ENCODE measurements at regions not wholly inside any gene's neighbourhood (a gene's known extent, or its start where the extent isn't known, plus 50 kb on each side); places are given as distances from the start of the nearest gene placed in this dataset.

- WGBS (ENCODE audit: insufficient coverage): under 1% methylated on average over 80 of the region's 80 CpGs
- H3K27me3 Mint-ChIP-seq (ENCODE audit: low read depth in 2 of 2): no peaks in the 10 kb centered on the region
Measured at GRCh38 chr15:92809064-92809879, 90.9 kb upstream of the CHD2 start.

GRCh38 chr15:92809880-92810361, 90.2 kb upstream of the CHD2 start:
- H3K4me1 ChIP-seq (ENCODE audit: control insufficient read depth, insufficient read depth, low read length): peaks cover 24% of the 10 kb centered on the region
- H3K36me3 ChIP-seq (ENCODE audit: control insufficient read depth, insufficient read depth, low read length): no peaks in the 10 kb centered on the region
- H3K27ac ChIP-seq (ENCODE audit: low read length): peak overlapping the region; percentile 96
- Mint-ChIP-seq H3K36me3 (no peaks in the 10 kb centered on the region), H3K4me1 (peaks cover 26 to 27% of the 10 kb centered on the region in 2 donors), H3K27me3 (ENCODE audit: low read depth in 2 of 2) (no peaks in the 10 kb centered on the region), H3K4me3 (peak overlapping the region; percentile 91), H3K27ac (peak overlapping the region; percentile 95 to 96), H3K9me3 (no peaks in the 10 kb centered on the region)
- no peaks in the 10 kb centered on the region for H3K9me3 ChIP-seq (ENCODE audit: control insufficient read depth, insufficient read depth, low read length)
- no peaks in the 10 kb centered on the region for H3K27me3 ChIP-seq (ENCODE audit: control insufficient read depth, insufficient read depth, low read length)
- TF ChIP-seq CTCF (IDR thresholded peaks at IDR 0.05): no peak
- ATAC-seq: no peak
- intact Hi-C loops (cut with micrococcal nuclease): loop anchor here (1.0 kb wide), 4 partner anchors 21 to 108 kb away; no protein-coding TSS in a partner anchor
- peak; percentile 28 to 64 for DNase-seq
- peak overlapping the region; percentile 60 for H3K4me3 ChIP-seq (ENCODE audit: low read length)
- 2% methylated on average over 11 of the region's 12 CpGs for WGBS (ENCODE audit: insufficient coverage)

More at GRCh38 chr15:92809064-92809879, 90.9 kb upstream of the CHD2 start:
- H3K27ac Mint-ChIP-seq: peak overlapping the region; percentile 95 to 96
- no peaks in the 10 kb centered on the region for H3K36me3 Mint-ChIP-seq
- DNase-seq (peak; percentile 96 to 99), ATAC-seq (peak; percentile 83 to 95 (median 88))
- Histone ChIP-seq H3K4me1 (ENCODE audit: control insufficient read depth, insufficient read depth, low read length) (peaks cover 24% of the 10 kb centered on the region), H3K27me3 (ENCODE audit: control insufficient read depth, insufficient read depth, low read length) (no peaks in the 10 kb centered on the region), H3K27ac (ENCODE audit: low read length) (peak overlapping the region; percentile 96), H3K9me3 (ENCODE audit: control insufficient read depth, insufficient read depth, low read length) (no peaks in the 10 kb centered on the region), H3K36me3 (ENCODE audit: control insufficient read depth, insufficient read depth, low read length) (no peaks in the 10 kb centered on the region), H3K4me3 (ENCODE audit: low read length) (peak overlapping the region; percentile 60)
- peaks cover 26 to 27% of the 10 kb centered on the region in 2 donors for H3K4me1 Mint-ChIP-seq
- TF ChIP-seq CTCF (IDR thresholded peaks at IDR 0.05): peak; percentile 97
- intact Hi-C loops (cut with micrococcal nuclease): loop anchor here (1.0 kb wide), 4 partner anchors 22 to 109 kb away; no protein-coding TSS in a partner anchor
- H3K9me3 Mint-ChIP-seq: no peaks in the 10 kb centered on the region
- peak overlapping the region; percentile 91 for H3K4me3 Mint-ChIP-seq

GRCh38 chr15:92810418-92811138, 89.5 kb upstream of the CHD2 start:
- peaks cover 24% of the 10 kb centered on the region for H3K4me1 ChIP-seq (ENCODE audit: control insufficient read depth, insufficient read depth, low read length)
- Mint-ChIP-seq H3K4me1 (peaks cover 26 to 27% of the 10 kb centered on the region in 2 donors), H3K36me3 (no peaks in the 10 kb centered on the region), H3K9me3 (no peaks in the 10 kb centered on the region), H3K4me3 (peak overlapping the region; percentile 91), H3K27me3 (ENCODE audit: low read depth in 2 of 2) (no peaks in the 10 kb centered on the region), H3K27ac (peak overlapping the region; percentile 95 to 96)
- peak overlapping the region; percentile 60 for H3K4me3 ChIP-seq (ENCODE audit: low read length)
- WGBS (ENCODE audit: insufficient coverage): 17% methylated on average over 8 of the region's 10 CpGs
- ATAC-seq (no peak), DNase-seq (peak in 1 of 2 donors; percentile 29)
- no peaks in the 10 kb centered on the region for H3K36me3 ChIP-seq (ENCODE audit: control insufficient read depth, insufficient read depth, low read length)
- peak overlapping the region; percentile 96 for H3K27ac ChIP-seq (ENCODE audit: low read length)
- H3K9me3 ChIP-seq (ENCODE audit: control insufficient read depth, insufficient read depth, low read length): no peaks in the 10 kb centered on the region
- intact Hi-C loops (cut with micrococcal nuclease): no loop called here
- no peaks in the 10 kb centered on the region for H3K27me3 ChIP-seq (ENCODE audit: control insufficient read depth, insufficient read depth, low read length)
- no peak for TF ChIP-seq CTCF (IDR thresholded peaks at IDR 0.05)
